ENCODE measurements at regions not wholly inside any gene's neighbourhood (a gene's known extent, or its start where the extent isn't known, plus 50 kb on each side); places are given as distances from the start of the nearest gene placed in this dataset.

GRCh38 chr12:131230340-131231031 is 276.8 kb downstream of the ADGRD1 start (continued):
- TF ChIP-seq, protein P1, sequence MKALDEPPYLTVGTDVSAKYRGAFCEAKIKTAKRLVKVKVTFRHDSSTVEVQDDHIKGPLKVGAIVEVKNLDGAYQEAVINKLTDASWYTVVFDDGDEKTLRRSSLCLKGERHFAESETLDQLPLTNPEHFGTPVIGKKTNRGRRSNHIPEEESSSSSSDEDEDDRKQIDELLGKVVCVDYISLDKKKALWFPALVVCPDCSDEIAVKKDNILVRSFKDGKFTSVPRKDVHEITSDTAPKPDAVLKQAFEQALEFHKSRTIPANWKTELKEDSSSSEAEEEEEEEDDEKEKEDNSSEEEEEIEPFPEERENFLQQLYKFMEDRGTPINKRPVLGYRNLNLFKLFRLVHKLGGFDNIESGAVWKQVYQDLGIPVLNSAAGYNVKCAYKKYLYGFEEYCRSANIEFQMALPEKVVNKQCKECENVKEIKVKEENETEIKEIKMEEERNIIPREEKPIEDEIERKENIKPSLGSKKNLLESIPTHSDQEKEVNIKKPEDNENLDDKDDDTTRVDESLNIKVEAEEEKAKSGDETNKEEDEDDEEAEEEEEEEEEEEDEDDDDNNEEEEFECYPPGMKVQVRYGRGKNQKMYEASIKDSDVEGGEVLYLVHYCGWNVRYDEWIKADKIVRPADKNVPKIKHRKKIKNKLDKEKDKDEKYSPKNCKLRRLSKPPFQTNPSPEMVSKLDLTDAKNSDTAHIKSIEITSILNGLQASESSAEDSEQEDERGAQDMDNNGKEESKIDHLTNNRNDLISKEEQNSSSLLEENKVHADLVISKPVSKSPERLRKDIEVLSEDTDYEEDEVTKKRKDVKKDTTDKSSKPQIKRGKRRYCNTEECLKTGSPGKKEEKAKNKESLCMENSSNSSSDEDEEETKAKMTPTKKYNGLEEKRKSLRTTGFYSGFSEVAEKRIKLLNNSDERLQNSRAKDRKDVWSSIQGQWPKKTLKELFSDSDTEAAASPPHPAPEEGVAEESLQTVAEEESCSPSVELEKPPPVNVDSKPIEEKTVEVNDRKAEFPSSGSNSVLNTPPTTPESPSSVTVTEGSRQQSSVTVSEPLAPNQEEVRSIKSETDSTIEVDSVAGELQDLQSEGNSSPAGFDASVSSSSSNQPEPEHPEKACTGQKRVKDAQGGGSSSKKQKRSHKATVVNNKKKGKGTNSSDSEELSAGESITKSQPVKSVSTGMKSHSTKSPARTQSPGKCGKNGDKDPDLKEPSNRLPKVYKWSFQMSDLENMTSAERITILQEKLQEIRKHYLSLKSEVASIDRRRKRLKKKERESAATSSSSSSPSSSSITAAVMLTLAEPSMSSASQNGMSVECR (CRISPR knock-in tag; IDR thresholded peaks at IDR 0.05): no peak
- no peak for TF ChIP-seq MBD2 (IDR thresholded peaks at IDR 0.05; ENCODE audit: borderline replicate concordance, low read depth)
- TF ChIP-seq NR2F6 (CRISPR knock-in tag; IDR thresholded peaks at IDR 0.05): no peak
- no peak for TF ChIP-seq XRCC3 (IDR thresholded peaks at IDR 0.05)
- 0 out of 2 replicates have a peak, but pooled peaks have one; percentile 0 for TF ChIP-seq TFAP4 (CRISPR knock-in tag; IDR thresholded peaks at IDR 0.05; ENCODE audit: borderline replicate concordance)
- no peak for TF ChIP-seq HSF4 (CRISPR knock-in tag; IDR thresholded peaks at IDR 0.05; ENCODE audit: borderline replicate concordance)
- TF ChIP-seq KAT2B (IDR thresholded peaks at IDR 0.05; ENCODE audit: low read depth, low read length): no peak
- no peak for TF ChIP-seq BCL6 (CRISPR knock-in tag; IDR thresholded peaks at IDR 0.05)
- peak; percentile 56; the same call in 1 of the 2 replicates for TF ChIP-seq PKNOX1 (IDR thresholded peaks at IDR 0.05)
- no peak for TF ChIP-seq SIN3B (IDR thresholded peaks at IDR 0.05; ENCODE audit: low read depth)
- no peak for TF ChIP-seq ZNF3 (CRISPR knock-in tag; IDR thresholded peaks at IDR 0.05)
- TF ChIP-seq, protein P2, sequence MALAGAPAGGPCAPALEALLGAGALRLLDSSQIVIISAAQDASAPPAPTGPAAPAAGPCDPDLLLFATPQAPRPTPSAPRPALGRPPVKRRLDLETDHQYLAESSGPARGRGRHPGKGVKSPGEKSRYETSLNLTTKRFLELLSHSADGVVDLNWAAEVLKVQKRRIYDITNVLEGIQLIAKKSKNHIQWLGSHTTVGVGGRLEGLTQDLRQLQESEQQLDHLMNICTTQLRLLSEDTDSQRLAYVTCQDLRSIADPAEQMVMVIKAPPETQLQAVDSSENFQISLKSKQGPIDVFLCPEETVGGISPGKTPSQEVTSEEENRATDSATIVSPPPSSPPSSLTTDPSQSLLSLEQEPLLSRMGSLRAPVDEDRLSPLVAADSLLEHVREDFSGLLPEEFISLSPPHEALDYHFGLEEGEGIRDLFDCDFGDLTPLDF (CRISPR knock-in tag; IDR thresholded peaks at IDR 0.05): no peak
- no peak for TF ChIP-seq FOXA3 (CRISPR knock-in tag; conservative IDR thresholded peaks at IDR 0.05 in 1 of 2, IDR thresholded peaks at IDR 0.05 in 1 of 2)
- TF ChIP-seq ZNF239 (CRISPR knock-in tag; IDR thresholded peaks at IDR 0.05): no peak
- TF ChIP-seq ZNF77 (CRISPR knock-in tag; IDR thresholded peaks at IDR 0.05): no peak
- no peak for TF ChIP-seq ZFP91 (CRISPR knock-in tag; IDR thresholded peaks at IDR 0.05)
